Hippocampal formation (tissue), 2 donors: ENCODE measurements at regions not wholly inside any gene's neighbourhood (a gene's known extent, or its start where the extent isn't known, plus 50 kb on each side); places are given as distances from the start of the nearest gene placed in this dataset.

Experiments
- DNase-seq, 2 donors: peaks; one replicate each; lab custom pipeline; 2025; lab: John Stamatoyannopoulos, UW

GRCh38 chr7:9856668-9857067, 1117.0 kb upstream of the PHF14 start:
- no peak for DNase-seq

- DNase-seq = no peak
Observed at GRCh38 chr7:9863545-9863944, 1110.1 kb upstream of the PHF14 start.

- no peak for DNase-seq
Observed at GRCh38 chr7:9869151-9869550, 1104.5 kb upstream of the PHF14 start.

DNA sequence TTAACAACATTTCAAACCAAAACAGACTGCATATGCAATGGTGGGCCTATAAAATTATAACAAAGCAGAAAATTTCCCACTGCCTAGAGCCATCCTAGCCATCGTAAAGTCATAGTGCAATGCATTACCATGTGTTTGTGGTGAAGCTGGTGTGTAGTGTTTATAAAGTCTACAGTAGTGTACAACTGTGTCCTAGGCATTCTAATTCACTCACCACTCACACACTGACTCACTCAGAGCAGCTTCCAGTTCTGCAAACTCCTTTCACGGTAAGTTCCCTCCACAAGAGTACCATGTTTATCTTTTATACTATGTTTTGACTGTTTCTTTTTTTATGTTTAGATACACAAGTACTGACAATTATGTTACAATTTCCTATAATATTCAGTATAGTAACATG, 1104.1 kb upstream of the PHF14 start:
- DNase-seq = no peak

- DNase-seq = no peak
Observed at GRCh38 chr7:9870674-9871073, 1103.0 kb upstream of the PHF14 start.

DNA sequence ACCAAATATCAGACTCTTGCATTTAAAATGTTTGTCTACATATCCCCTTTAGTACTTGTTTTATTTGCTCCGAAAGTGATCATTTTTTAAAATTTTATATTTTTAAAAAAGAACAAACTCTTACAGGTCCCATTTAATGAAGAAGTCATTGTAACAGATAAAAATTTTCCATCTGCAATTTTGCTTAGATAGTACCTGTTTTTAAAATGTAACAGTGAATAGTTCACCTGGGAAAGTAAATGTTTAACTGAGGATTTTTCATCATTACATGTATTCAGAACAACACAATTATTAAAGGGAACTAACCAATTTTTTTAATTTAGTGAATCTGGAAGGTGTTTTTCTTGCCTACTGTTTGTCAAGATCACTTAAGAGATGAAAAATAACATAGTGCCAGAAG, 1099.5 kb upstream of the PHF14 start:
- no peak for DNase-seq

DNA sequence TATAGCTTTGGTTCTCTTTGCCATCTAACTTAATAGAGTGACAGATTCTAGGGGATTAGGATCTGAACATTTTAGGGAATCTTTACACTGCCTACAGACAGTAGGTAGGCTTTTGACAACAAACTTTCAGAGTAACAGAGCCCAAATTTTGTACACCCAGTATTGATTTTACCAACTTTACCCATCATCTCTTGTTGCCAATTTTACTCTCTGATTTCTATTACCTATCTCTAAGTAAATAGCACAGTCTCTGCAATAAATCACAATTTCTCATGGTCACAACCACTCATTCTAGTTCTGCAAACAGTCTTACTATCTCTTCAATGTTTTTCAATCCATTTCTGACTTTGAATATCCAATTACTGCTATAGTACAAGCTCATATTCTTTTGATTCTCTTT, 1097.6 kb upstream of the PHF14 start:
- no peak for DNase-seq

DNA sequence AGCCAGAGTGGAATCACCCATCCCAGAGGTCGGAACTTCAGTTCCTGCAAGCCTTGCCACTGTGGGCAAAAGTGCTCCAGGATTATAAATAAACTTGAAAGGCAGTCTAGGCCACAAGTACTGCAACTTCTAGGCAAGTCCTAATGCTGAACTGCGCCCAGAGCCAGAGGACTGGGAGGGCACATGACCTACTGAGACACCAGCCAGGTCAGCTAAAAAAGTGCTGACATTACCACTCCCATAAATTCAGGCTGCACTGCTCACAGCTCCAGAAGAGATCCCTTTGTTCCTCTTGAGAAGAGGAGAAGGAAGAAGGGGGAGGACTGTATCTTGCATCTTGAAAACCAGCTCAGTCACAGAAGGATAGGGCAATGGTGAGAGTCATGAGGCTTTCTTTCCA, 1084.1 kb upstream of the PHF14 start:
- no peak for DNase-seq

GRCh38 chr7:9890092-9890491, 1083.6 kb upstream of the PHF14 start:
- no peak for DNase-seq

DNA sequence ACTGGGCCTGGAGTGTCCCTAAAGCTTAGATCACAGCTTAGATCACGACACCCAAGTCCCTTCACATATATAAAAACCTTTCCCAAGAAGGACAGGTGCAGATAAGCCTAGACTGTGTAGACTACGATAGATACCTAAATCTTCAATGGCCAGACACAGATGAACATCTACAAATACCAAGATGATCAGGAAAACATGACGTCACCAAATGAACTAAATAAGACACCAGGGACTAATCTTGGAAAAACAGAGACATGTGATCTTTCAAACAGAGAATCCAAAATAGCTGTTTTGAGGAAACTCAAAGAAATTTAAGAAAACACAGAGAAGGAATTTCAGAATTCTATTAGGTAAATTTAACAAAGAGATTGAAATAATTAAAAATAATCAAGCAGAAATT, 1082.6 kb upstream of the PHF14 start:
- DNase-seq = no peak

GRCh38 chr7:9900339-9900738, 1073.3 kb upstream of the PHF14 start:
- no peak for DNase-seq

GRCh38 chr7:9921326-9921725, 1052.3 kb upstream of the PHF14 start:
- no peak for DNase-seq

- no peak for DNase-seq
Observed at GRCh38 chr7:9937944-9938631, 1035.6 kb upstream of the PHF14 start.

DNA sequence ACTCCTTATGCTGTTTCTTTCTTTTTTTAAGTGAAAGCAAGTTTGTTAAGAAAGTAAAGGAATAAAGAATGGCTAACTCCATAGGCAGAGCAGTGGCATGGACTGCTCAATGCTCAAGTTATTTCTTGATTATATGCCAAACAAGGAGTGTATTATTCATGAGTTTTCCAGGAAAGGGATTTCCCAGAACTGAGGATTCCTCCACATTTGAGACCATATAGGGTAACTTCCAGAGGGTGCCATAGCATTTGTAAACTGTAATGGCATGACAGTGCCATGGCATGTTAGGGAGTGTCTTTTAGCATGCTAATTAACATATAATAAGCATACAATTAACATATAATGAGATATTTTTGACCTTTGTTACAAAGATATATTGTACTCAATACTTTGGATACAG, 1034.5 kb upstream of the PHF14 start:
- DNase-seq = no peak

DNA sequence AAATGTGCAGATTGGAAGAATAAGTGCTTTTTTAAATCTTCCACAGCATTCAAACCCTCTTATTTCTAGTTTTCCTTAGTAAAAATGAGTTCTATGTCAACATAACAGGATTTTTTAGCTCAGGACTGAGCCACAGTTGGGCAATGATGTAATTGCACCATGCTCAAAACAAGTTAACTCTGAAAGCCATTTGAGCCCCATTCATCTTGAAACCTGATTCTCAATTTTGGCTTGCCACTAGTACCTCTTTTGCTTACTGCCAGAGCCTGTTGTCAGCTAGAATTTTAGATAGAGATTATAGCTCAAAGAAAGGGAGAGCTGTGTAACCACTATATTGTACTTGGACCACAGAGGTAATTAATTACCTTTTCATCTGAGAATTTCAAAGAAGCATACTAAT, 1028.5 kb upstream of the PHF14 start:
- DNase-seq = no peak

GRCh38 chr7:9945857-9946256, 1027.8 kb upstream of the PHF14 start:
- DNase-seq = no peak

GRCh38 chr7:9955138-9955537, 1018.5 kb upstream of the PHF14 start:
- DNase-seq = no peak

- no peak for DNase-seq
Observed at GRCh38 chr7:9958486-9958885, 1015.2 kb upstream of the PHF14 start.

DNA sequence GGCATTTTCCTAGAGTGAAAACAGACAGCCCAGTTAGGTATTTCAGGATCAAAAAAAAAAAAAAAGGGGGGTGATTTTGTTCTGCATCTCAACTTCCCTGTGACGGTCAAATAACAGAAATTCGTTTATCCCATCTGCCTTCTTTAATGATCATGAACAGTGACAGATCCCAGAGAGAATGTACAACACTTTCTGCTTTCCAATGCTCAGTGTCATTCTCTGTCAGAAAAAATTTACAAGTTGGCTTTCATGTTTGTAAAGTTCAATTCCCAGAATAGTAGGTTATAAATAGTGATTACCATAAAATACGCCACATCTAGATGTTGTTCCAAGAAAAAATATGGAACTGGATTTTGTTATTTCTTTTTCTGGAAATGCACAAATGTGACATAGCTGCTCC, 1013.2 kb upstream of the PHF14 start:
- no peak for DNase-seq

GRCh38 chr7:9961161-9961922, 1012.3 kb upstream of the PHF14 start:
- DNase-seq = no peak

GRCh38 chr7:9962742-9963141, 1010.9 kb upstream of the PHF14 start:
- DNase-seq = no peak

GRCh38 chr7:9978106-9979064, 995.3 kb upstream of the PHF14 start:
- no peak for DNase-seq
